HG03520 (cell line): ENCODE measurements at regions not wholly inside any gene's neighbourhood (a gene's known extent, or its start where the extent isn't known, plus 50 kb on each side); places are given as distances from the start of the nearest gene placed in this dataset.

Experiments
- ATAC-seq: cut with Tn5 transposase; IDR thresholded peaks from one replicate; pipeline ENCODE4 v1.9.1; 2021; ENCODE audit warnings: mild to moderate bottlenecking, moderate library complexity; ENCODE audit not compliant: unreplicated experiment

- no peak for ATAC-seq
These were observed 267.6 kb upstream of the PRDM1 start for GRCh38 chr6:105818505-105818904.

GRCh38 chr6:105817961-105818360 lies 268.2 kb upstream of the PRDM1 start:
- ATAC-seq: no peak

GRCh38 chr6:105817370-105817769 lies 268.8 kb upstream of the PRDM1 start:
- no peak for ATAC-seq

- ATAC-seq: no peak
These were observed 269.3 kb upstream of the PRDM1 start for GRCh38 chr6:105816847-105817246.

GRCh38 chr6:105815661-105816555 lies 270.2 kb upstream of the PRDM1 start:
- no peak for ATAC-seq

- ATAC-seq: no peak
These were observed 271.2 kb upstream of the PRDM1 start for GRCh38 chr6:105814745-105815536.

- no peak for ATAC-seq
These were observed 275.1 kb upstream of the PRDM1 start for GRCh38 chr6:105810922-105811482.

GRCh38 chr6:105810105-105810921 lies 275.8 kb upstream of the PRDM1 start:
- peak; percentile 76 for ATAC-seq

GRCh38 chr6:105808571-105808970 lies 277.6 kb upstream of the PRDM1 start:
- ATAC-seq: no peak

GRCh38 chr6:105807905-105808304 lies 278.2 kb upstream of the PRDM1 start:
- ATAC-seq: no peak

- ATAC-seq: no peak
These were observed 279.6 kb upstream of the PRDM1 start for GRCh38 chr6:105806486-105806920.

- ATAC-seq: no peak
These were observed 280.6 kb upstream of the PRDM1 start for GRCh38 chr6:105805501-105806023.

GRCh38 chr6:105804424-105804823 lies 281.7 kb upstream of the PRDM1 start:
- ATAC-seq: no peak

- ATAC-seq: no peak
These were observed 282.1 kb upstream of the PRDM1 start for GRCh38 chr6:105804000-105804399.

- ATAC-seq: no peak
These were observed 282.7 kb upstream of the PRDM1 start for GRCh38 chr6:105803442-105803841.

- no peak for ATAC-seq
These were observed 283.4 kb upstream of the PRDM1 start for GRCh38 chr6:105802703-105803102.

GRCh38 chr6:105800871-105801270 lies 285.3 kb upstream of the PRDM1 start:
- ATAC-seq: no peak

- ATAC-seq: no peak
These were observed 285.7 kb upstream of the PRDM1 start for GRCh38 chr6:105800398-105800797.

GRCh38 chr6:105799056-105799455 lies 287.1 kb upstream of the PRDM1 start:
- no peak for ATAC-seq

GRCh38 chr6:105797983-105798453 lies 288.1 kb upstream of the PRDM1 start:
- no peak for ATAC-seq
